Glutamatergic neuron (in vitro differentiated cells): ENCODE measurements at regions not wholly inside any gene's neighbourhood (a gene's known extent, or its start where the extent isn't known, plus 50 kb on each side); places are given as distances from the start of the nearest gene placed in this dataset.

Experiments used
- DNase-seq: peaks from one replicate; pipeline ENCODE4 v3.0.0; 2022
- H3K27ac Mint-ChIP-seq: one replicate; pipeline ENCODE4 v1.8.0; 2020; ENCODE audit warnings: mild to moderate bottlenecking, mixed read lengths, inconsistent platforms; ENCODE audit not compliant: unreplicated experiment
- H3K27me3 Mint-ChIP-seq: one replicate; pipeline ENCODE4 v1.8.0; 2020; ENCODE audit warnings: mild to moderate bottlenecking, moderate library complexity, mixed read lengths, inconsistent platforms; ENCODE audit not compliant: unreplicated experiment
- H3K36me3 Mint-ChIP-seq: one replicate; pipeline ENCODE4 v1.8.0; 2020; ENCODE audit warnings: mild to moderate bottlenecking, mixed read lengths, inconsistent platforms; ENCODE audit not compliant: unreplicated experiment
- H3K4me1 Mint-ChIP-seq: one replicate; pipeline ENCODE4 v1.8.0; 2020; ENCODE audit warnings: mild to moderate bottlenecking, low read depth, mixed read lengths, inconsistent platforms; ENCODE audit not compliant: unreplicated experiment
- H3K4me3 Mint-ChIP-seq: one replicate; pipeline ENCODE4 v1.8.0; 2020; ENCODE audit warnings: mild to moderate bottlenecking, mixed read lengths, inconsistent platforms; ENCODE audit not compliant: unreplicated experiment
- H3K9me3 Mint-ChIP-seq: one replicate; pipeline ENCODE4 v1.8.0; 2020; ENCODE audit warnings: mild to moderate bottlenecking, moderate library complexity, mixed read lengths, inconsistent platforms; ENCODE audit not compliant: unreplicated experiment
- CTCF ChIP-seq: fragments of 200-600 bp; sonication (generic); IDR thresholded peaks from one replicate; pipeline ENCODE4 v1.5.0; 2021; ENCODE audit not compliant: partially characterized antibody, unreplicated experiment

GRCh38 chr3:90039994-90040393, 932.6 kb downstream of the EPHA3 start:
- no peaks in the 10 kb centered on the region for H3K36me3 Mint-ChIP-seq

DNA sequence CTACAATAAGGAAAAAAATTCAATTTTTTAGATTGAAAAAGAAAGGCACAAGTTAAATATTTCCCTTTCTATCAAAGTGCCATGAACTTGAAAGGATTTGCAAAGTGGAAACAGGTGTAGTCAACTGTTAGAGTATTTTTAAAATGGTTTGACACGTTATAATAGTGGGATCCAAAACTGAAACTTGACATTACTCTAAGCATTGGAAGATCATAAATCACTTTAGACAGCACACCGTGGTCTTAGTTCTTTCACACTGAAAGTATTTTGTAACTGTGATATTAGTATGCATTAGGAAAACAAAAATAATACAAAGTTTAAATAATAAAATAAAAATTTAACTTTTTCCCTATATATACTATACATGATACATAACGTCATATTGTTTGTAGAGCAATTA, 933.1 kb downstream of the EPHA3 start:
- Mint-ChIP-seq H3K27me3 (no peaks in the 10 kb centered on the region), H3K9me3 (no peaks in the 10 kb centered on the region), H3K27ac (no peak overlapping the region), H3K4me3 (no peak overlapping the region), H3K36me3 (no peaks in the 10 kb centered on the region), H3K4me1 (peaks cover 14% of the 10 kb centered on the region)
- no peak for DNase-seq
- no peak for TF ChIP-seq CTCF

More at GRCh38 chr3:90039994-90040393, 932.6 kb downstream of the EPHA3 start:
- Mint-ChIP-seq H3K4me3 (no peak overlapping the region), H3K9me3 (no peaks in the 10 kb centered on the region), H3K27ac (no peak overlapping the region), H3K4me1 (peaks cover 16% of the 10 kb centered on the region), H3K27me3 (no peaks in the 10 kb centered on the region)
- no peak for DNase-seq
- TF ChIP-seq CTCF: no peak

DNA sequence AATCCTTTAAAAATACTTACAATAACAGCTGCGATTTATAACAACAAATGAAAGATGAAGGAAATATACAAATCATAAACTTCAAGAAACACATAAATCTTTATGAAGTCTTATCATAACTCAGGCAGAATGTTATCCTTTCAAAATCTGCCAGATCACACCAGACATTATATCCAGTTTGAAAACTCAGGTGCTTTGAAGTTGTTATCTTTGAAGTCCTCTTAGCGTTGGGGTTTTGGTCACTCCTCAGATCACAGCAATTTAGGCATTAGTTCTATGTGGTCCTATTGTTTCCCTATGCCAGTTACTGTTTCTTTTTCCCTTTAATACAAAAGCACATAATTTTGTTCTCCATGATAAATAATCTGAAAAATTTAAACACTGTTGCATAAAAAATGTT, 934.6 kb downstream of the EPHA3 start:
- no peak for DNase-seq
- H3K27ac Mint-ChIP-seq: no peak overlapping the region
- H3K4me3 Mint-ChIP-seq: no peak overlapping the region
- no peak for TF ChIP-seq CTCF
- no peaks in the 10 kb centered on the region for H3K36me3 Mint-ChIP-seq
- no peaks in the 10 kb centered on the region for H3K9me3 Mint-ChIP-seq
- H3K27me3 Mint-ChIP-seq: no peaks in the 10 kb centered on the region
- H3K4me1 Mint-ChIP-seq: peaks cover 12% of the 10 kb centered on the region

GRCh38 chr3:90043287-90043686, 935.9 kb downstream of the EPHA3 start:
- Mint-ChIP-seq H3K27me3 (no peaks in the 10 kb centered on the region), H3K4me3 (no peak overlapping the region), H3K9me3 (no peaks in the 10 kb centered on the region), H3K4me1 (peaks cover 6% of the 10 kb centered on the region), H3K27ac (no peak overlapping the region), H3K36me3 (no peaks in the 10 kb centered on the region)
- no peak for DNase-seq
- TF ChIP-seq CTCF: no peak

DNA sequence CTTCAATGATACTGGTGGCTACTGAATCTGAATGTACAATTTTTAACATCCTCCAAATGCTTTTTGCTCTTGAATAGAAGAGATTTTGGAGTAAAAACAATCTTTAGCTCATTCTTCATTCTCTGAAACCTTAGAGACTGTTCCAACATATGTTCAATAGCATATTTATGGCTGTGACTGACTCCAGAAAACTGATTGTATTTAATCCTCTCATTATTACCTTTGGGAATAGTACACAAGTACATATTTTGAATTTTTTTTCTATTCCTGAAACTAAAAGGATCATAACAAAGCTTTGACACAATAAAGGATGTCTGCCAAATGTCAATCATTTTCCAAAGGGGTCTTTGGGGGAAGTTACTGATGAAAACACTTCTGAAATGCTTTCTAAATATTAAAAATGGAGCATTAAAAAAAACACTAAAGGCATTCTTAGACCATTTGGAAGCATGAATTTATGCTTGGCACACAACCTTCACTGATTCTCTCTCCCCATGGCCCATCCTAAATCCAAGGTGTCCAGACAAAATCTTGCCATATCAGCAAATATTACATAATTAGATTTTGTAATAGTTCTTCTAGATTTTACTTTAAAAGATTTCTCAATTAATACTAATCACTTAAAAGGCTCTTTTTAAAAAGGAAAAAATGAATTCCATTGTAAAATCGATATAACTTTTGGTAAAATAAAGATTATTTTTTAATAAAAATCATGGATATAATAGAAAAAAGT, 936.8 kb downstream of the EPHA3 start:
- no peaks in the 10 kb centered on the region for H3K9me3 Mint-ChIP-seq
- DNase-seq: no peak
- H3K4me3 Mint-ChIP-seq: no peak overlapping the region
- H3K27ac Mint-ChIP-seq: no peak overlapping the region
- peaks cover 4% of the 10 kb centered on the region for H3K4me1 Mint-ChIP-seq
- TF ChIP-seq CTCF: no peak
- no peaks in the 10 kb centered on the region for H3K27me3 Mint-ChIP-seq
- no peaks in the 10 kb centered on the region for H3K36me3 Mint-ChIP-seq
